Peyer's patch (tissue), 4 donors: ENCODE measurements at regions not wholly inside any gene's neighbourhood (a gene's known extent, or its start where the extent isn't known, plus 50 kb on each side); places are given as distances from the start of the nearest gene placed in this dataset.

Experiments
- POLR2A ChIP-seq, 2 donors: fragments of 450-650 bp; IDR thresholded peaks; one replicate each; pipeline ENCODE4 v1.5.1; 2017; ENCODE audit warnings: antibody characterized with exemption in 2 of 2, mild to moderate bottlenecking in 2 of 2, moderate library complexity in 2 of 2
- TF ChIP-seq, protein P1 (sequence below), 6 experiments: fragments of 450-650 bp in 4 of 6; fragments of 200-600 bp in 2 of 6; sonication (generic) in 1 of 6; IDR thresholded peaks; one replicate each; pipeline ENCODE4 v1.5.1; 2017 to 2019; ENCODE audit warnings: antibody characterized with exemption in 6 of 6, mild to moderate bottlenecking in 3 of 6, moderate library complexity in 1 of 6

DNA sequence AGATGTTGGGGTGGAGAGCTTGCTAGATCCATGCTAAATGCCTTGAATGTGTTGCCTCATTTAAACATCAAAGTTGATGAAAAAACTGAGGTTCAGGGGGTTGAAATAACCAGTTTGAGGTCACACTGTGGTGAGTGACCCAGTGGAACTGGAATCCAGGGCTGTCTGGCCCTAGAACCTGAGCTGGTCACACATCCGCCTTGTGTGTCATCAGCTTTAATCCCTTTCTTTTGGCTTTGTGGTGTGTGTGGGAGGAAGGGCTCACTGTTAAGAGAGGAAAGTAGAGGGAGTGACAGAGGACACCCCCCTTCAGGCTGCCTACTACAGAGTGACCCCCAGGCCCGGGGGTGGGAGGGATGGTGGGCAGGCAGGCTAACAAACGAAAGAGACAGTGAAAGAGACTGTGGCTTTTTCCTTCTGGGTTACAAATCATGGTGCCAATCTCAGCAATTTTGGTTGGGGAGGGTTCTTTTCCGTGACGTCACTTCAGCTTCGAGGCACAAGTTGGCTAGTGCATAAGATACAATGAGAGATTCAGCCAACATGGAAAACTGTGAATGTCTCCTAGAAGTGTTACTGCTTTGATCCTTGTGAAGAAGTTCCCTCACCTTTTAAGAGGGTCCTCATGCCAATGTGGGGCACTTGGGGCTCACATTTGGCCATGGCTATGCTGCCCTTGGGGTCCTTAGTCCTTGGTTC, 164.9 kb downstream of the DLEU7 start:
- TF ChIP-seq, protein P1, sequence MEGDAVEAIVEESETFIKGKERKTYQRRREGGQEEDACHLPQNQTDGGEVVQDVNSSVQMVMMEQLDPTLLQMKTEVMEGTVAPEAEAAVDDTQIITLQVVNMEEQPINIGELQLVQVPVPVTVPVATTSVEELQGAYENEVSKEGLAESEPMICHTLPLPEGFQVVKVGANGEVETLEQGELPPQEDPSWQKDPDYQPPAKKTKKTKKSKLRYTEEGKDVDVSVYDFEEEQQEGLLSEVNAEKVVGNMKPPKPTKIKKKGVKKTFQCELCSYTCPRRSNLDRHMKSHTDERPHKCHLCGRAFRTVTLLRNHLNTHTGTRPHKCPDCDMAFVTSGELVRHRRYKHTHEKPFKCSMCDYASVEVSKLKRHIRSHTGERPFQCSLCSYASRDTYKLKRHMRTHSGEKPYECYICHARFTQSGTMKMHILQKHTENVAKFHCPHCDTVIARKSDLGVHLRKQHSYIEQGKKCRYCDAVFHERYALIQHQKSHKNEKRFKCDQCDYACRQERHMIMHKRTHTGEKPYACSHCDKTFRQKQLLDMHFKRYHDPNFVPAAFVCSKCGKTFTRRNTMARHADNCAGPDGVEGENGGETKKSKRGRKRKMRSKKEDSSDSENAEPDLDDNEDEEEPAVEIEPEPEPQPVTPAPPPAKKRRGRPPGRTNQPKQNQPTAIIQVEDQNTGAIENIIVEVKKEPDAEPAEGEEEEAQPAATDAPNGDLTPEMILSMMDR (IDR thresholded peaks at IDR 0.05): no peak
- no peak for TF ChIP-seq POLR2A (IDR thresholded peaks at IDR 0.05)
